Loucy (cell line): ENCODE measurements at regions not wholly inside any gene's neighbourhood (a gene's known extent, or its start where the extent isn't known, plus 50 kb on each side); places are given as distances from the start of the nearest gene placed in this dataset.

Experiments used
- CTCF ChIP-seq: fragments of 200-600 bp; sonication (generic); conservative IDR thresholded peaks from 2 replicates; pipeline ENCODE4 v1.5.1; 2014; ENCODE audit warnings: mild to moderate bottlenecking, antibody characterized with exemption, low read length
- EZH2phosphoT487 ChIP-seq: fragments of 200-600 bp; IDR thresholded peaks from 2 replicates; pipeline ENCODE4 v1.6.1; 2018; ENCODE audit warnings: antibody characterized with exemption, mild to moderate bottlenecking, moderate library complexity, borderline replicate concordance

- no peak for TF ChIP-seq CTCF
- TF ChIP-seq EZH2phosphoT487, result no peak
Observed at GRCh38 chr4:146029939-146030710, 91.5 kb upstream of the ZNF827 start.
